CD14-positive monocyte (primary cell): ENCODE measurements at regions not wholly inside any gene's neighbourhood (a gene's known extent, or its start where the extent isn't known, plus 50 kb on each side); places are given as distances from the start of the nearest gene placed in this dataset.

Source experiments
- DNase-seq, 3 donors: peaks; one replicate each; pipeline ENCODE4 v3.0.0-alpha.2; 2011 to 2022
- H2AFZ ChIP-seq: 2 replicates; pipeline ENCODE4 v1.6.0; 2012; ENCODE audit warnings: mild to moderate bottlenecking, low read depth, low read length, inconsistent platforms; ENCODE audit not compliant: insufficient read depth, poor library complexity, severe bottlenecking
- H3K27ac ChIP-seq, 2 donors: 1 replicate in 1 of 2; 2 replicates in 1 of 2; pipeline ENCODE4 v1.5.1; 2012 to 2013; ENCODE audit warnings: low read length in 2 of 2, control low read depth in 1 of 2, inconsistent platforms in 1 of 2, low read depth in 1 of 2, mild to moderate bottlenecking in 1 of 2
- H3K27me3 ChIP-seq, 2 donors: one replicate each; pipeline versions ENCODE4 v1.6.0 to v1.6.1; 2011 to 2013; ENCODE audit warnings: low read length in 2 of 2; ENCODE audit not compliant: control insufficient read depth in 2 of 2, insufficient read depth in 2 of 2
- H3K36me3 ChIP-seq, 2 donors: replicated peaks in 1 of 2; 1 replicate in 1 of 2; 2 replicates in 1 of 2; pipeline versions ENCODE4 v1.5.1 to v1.6.1; 2012 to 2013; ENCODE audit warnings: low read length in 2 of 2, control low read depth in 1 of 2, inconsistent platforms in 1 of 2, mild to moderate bottlenecking in 1 of 2; ENCODE audit not compliant: insufficient read depth in 2 of 2, control insufficient read depth in 1 of 2
- H3K4me1 ChIP-seq, 2 donors: 1 replicate in 1 of 2; 2 replicates in 1 of 2; pipeline versions ENCODE4 v1.5.1 to v1.6.1; 2012 to 2013; ENCODE audit warnings: low read length in 2 of 2, control low read depth in 1 of 2, inconsistent platforms in 1 of 2, mild to moderate bottlenecking in 1 of 2, moderate library complexity in 1 of 2; ENCODE audit not compliant: insufficient read depth in 2 of 2, control insufficient read depth in 1 of 2
- H3K4me2 ChIP-seq: replicated peaks from 2 replicates; pipeline ENCODE3; 2012; ENCODE audit warnings: low read length, moderate library complexity, mild to moderate bottlenecking; ENCODE audit not compliant: poor library complexity, severe bottlenecking; ENCODE audit errors: extremely low read depth
- H3K4me3 ChIP-seq, 3 experiments: fragments of 200-600 bp in 1 of 3; sonication (generic) in 1 of 3; replicated peaks in 1 of 3; 1 replicate in 2 of 3; 2 replicates in 1 of 3; pipeline ENCODE4 v1.5.1; 2011 to 2013; ENCODE audit warnings: low read length in 3 of 3, mild to moderate bottlenecking in 3 of 3, control low read depth in 2 of 3, low read depth in 2 of 3, inconsistent platforms in 1 of 3, moderate library complexity in 1 of 3
- H3K79me2 ChIP-seq: 2 replicates; pipeline ENCODE4 v1.6.0; 2012; ENCODE audit warnings: mild to moderate bottlenecking, control low read depth, inconsistent platforms, low read length, moderate library complexity; ENCODE audit not compliant: insufficient read depth
- H3K9ac ChIP-seq: 2 replicates; pipeline ENCODE4 v1.6.0; 2017; ENCODE audit warnings: low read length, mild to moderate bottlenecking; ENCODE audit not compliant: insufficient read depth, poor library complexity, severe bottlenecking
- H3K9me3 ChIP-seq, 2 donors: replicated peaks in 1 of 2; 1 replicate in 1 of 2; 2 replicates in 1 of 2; pipeline versions ENCODE4 v1.5.1 to v1.6.1; 2012 to 2013; ENCODE audit warnings: low read length in 2 of 2, control low read depth in 1 of 2; ENCODE audit not compliant: control insufficient read depth in 1 of 2, insufficient read depth in 1 of 2
- H4K20me1 ChIP-seq: 2 replicates; pipeline ENCODE4 v1.6.0; 2012; ENCODE audit warnings: mild to moderate bottlenecking, low read length, control low read depth, moderate library complexity; ENCODE audit not compliant: insufficient read depth
- H3K27ac Mint-ChIP-seq, 7 donors: one replicate each; pipeline ENCODE4 v1.8.0; 2020; ENCODE audit warnings: mild to moderate bottlenecking in 7 of 7, mixed read lengths in 7 of 7, moderate library complexity in 6 of 7, inconsistent platforms in 2 of 7
- H3K27me3 Mint-ChIP-seq, 3 donors: one replicate each; pipeline ENCODE4 v1.8.0; 2021 to 2022; ENCODE audit warnings: low read depth in 3 of 3, mild to moderate bottlenecking in 3 of 3, mixed read lengths in 3 of 3, moderate library complexity in 3 of 3, inconsistent platforms in 1 of 3
- H3K36me3 Mint-ChIP-seq, 2 donors: one replicate each; pipeline ENCODE4 v1.8.0; 2020; ENCODE audit warnings: mixed read lengths in 2 of 2, inconsistent platforms in 1 of 2, mild to moderate bottlenecking in 1 of 2
- H3K4me1 Mint-ChIP-seq: one replicate; pipeline ENCODE4 v1.8.0; 2020; ENCODE audit warnings: mild to moderate bottlenecking, mixed read lengths
- H3K4me3 Mint-ChIP-seq, 2 donors: one replicate each; pipeline ENCODE4 v1.8.0; 2020; ENCODE audit warnings: mild to moderate bottlenecking in 2 of 2, mixed read lengths in 2 of 2, moderate library complexity in 1 of 2
- H3K9me3 Mint-ChIP-seq, 7 donors: one replicate each; pipeline ENCODE4 v1.8.0; 2020 to 2022; ENCODE audit warnings: mixed read lengths in 7 of 7, mild to moderate bottlenecking in 6 of 7, moderate library complexity in 6 of 7, inconsistent platforms in 2 of 7
- CTCF ChIP-seq: fragments of 200-600 bp; IDR thresholded peaks from one replicate; pipeline ENCODE4 v1.8.0; 2022; ENCODE audit warnings: antibody characterized with exemption, mild to moderate bottlenecking
- whole genome bisulfite sequencing: methylation state at CpG from one replicate; pipeline ENCODE4 v1.1.5; 2013; ENCODE audit warnings: missing lambda C conversion rate; ENCODE audit not compliant: insufficient coverage; 5-methylcytosine and 5-hydroxymethylcytosine counted together
- intact Hi-C, 2 donors: fragments of 100-400 bp; cut with micrococcal nuclease; formaldehyde crosslinking; loops; one replicate each; pipeline versions ENCODE4 v1.15.0 to v1.15.1; 2023

- Histone ChIP-seq H3K9ac (no peak overlapping the region), H3K27me3 (peaks cover 0 to 2% of the 10 kb centered on the region in 2 donors), H3K79me2 (no peaks in the 10 kb centered on the region), H3K4me2 (no peak overlapping the region), H4K20me1 (no peaks in the 10 kb centered on the region), H3K36me3 (no peaks in the 10 kb centered on the region), H2AFZ (no peak overlapping the region), H3K9me3 (peaks cover 0 to 4% of the 10 kb centered on the region in 2 donors), H3K4me1 (no peaks in the 10 kb centered on the region), H3K27ac (no peak overlapping the region), H3K4me3 (no peak overlapping the region)
- H3K27me3 Mint-ChIP-seq = peaks cover 5 to 12% (median 8%) of the 10 kb centered on the region in 3 donors
- 64% methylated on average over 8 of the region's 11 CpGs for WGBS
- TF ChIP-seq CTCF = no peak
- H3K36me3 Mint-ChIP-seq = no peaks in the 10 kb centered on the region
- intact Hi-C loops = no loop called here
- H3K4me1 Mint-ChIP-seq = no peaks in the 10 kb centered on the region
- no peak overlapping the region for H3K27ac Mint-ChIP-seq
- no peak for DNase-seq
- peaks cover 0 to 9% (median 6%) of the 10 kb centered on the region in 7 donors for H3K9me3 Mint-ChIP-seq
- no peak overlapping the region for H3K4me3 Mint-ChIP-seq
These were observed 148.6 kb upstream of the ZC3H12A start for GRCh38 chr1:37325509-37326437.

DNA sequence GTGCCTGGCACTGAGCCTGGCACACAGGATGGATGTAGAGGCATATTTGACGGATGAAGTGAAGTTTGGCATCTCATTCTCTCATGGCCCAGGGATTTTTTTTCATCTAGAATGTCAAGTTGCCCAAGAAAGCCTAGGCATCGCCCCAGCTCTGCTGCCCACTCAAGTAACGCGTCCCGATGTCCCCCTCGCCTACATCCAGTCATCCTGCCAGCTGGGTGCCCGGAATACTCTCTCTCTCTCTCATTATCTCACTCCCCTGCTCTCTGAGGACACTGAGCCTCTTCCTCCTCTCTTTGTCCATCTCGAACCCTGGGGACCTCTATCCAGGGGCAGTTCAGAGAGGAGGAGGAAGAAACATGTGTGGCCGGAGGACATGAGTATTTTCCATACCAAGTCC is 142.3 kb upstream of the ZC3H12A start:
- Histone ChIP-seq H3K4me1 (no peaks in the 10 kb centered on the region), H3K4me2 (no peak overlapping the region), H3K27ac (no peak overlapping the region), H3K79me2 (no peaks in the 10 kb centered on the region), H3K9ac (no peak overlapping the region), H3K27me3 (no peaks in the 10 kb centered on the region), H3K36me3 (no peaks in the 10 kb centered on the region), H3K4me3 (no peak overlapping the region), H4K20me1 (no peaks in the 10 kb centered on the region), H3K9me3 (no peaks in the 10 kb centered on the region), H2AFZ (no peak overlapping the region)
- TF ChIP-seq CTCF = no peak
- Mint-ChIP-seq H3K27ac (no peak overlapping the region), H3K36me3 (no peaks in the 10 kb centered on the region), H3K4me3 (no peak overlapping the region), H3K27me3 (peaks cover 0 to 7% (median 4%) of the 10 kb centered on the region in 3 donors), H3K9me3 (peaks cover 0 to 5% (median 2%) of the 10 kb centered on the region in 7 donors), H3K4me1 (no peaks in the 10 kb centered on the region)
- intact Hi-C loops = no loop called here
- 83% methylated on average over 4 of the region's 9 CpGs for WGBS
- no peak for DNase-seq
